H1 (cell line): ENCODE measurements at regions not wholly inside any gene's neighbourhood (a gene's known extent, or its start where the extent isn't known, plus 50 kb on each side); places are given as distances from the start of the nearest gene placed in this dataset.

Experiments used
- CTCF ChIA-PET: fragments of 300-600 bp; sonication (Branson Sonifier 250); formaldehyde crosslinking; loops from one replicate; lab custom pipeline; 2021; ENCODE audit not compliant: partially characterized antibody; lab: Charles Lee
- POLR2A ChIA-PET: fragments of 300-600 bp; sonication (Branson Sonifier 250); formaldehyde crosslinking; loops from one replicate; lab custom pipeline; 2021; ENCODE audit warnings: inconsistent platforms; ENCODE audit not compliant: partially characterized antibody; lab: Charles Lee
- DNase-seq, 2 experiments: peaks; one replicate each; pipeline versions ENCODE4 v3.0.0 to v3.0.0-alpha.2; 2010 to 2022; ENCODE audit warnings: low spot score in 2 of 2, low read depth in 1 of 2, mixed read lengths in 1 of 2
- FAIRE-seq: peaks from 2 replicates; lab custom pipeline; 2011; peaks lifted over from hg19 to GRCh38; lab: Jason Lieb, UNC
- H2AFZ ChIP-seq: 2 replicates; pipeline ENCODE4 v1.8.1; 2012; ENCODE audit warnings: low read length, inconsistent platforms
- H2AK5ac ChIP-seq: 2 replicates; pipeline ENCODE4 v1.6.1; 2013; ENCODE audit warnings: low read depth, low read length
- H2BK120ac ChIP-seq: replicated peaks from 2 replicates; pipeline ENCODE3; 2013; ENCODE audit warnings: low read depth, low read length, inconsistent platforms
- H2BK12ac ChIP-seq: 2 replicates; pipeline ENCODE4 v1.6.1; 2013; ENCODE audit warnings: low read depth, low read length
- H2BK15ac ChIP-seq: 2 replicates; pipeline ENCODE4 v1.6.1; 2013; ENCODE audit warnings: low read length
- H2BK20ac ChIP-seq: 2 replicates; pipeline ENCODE4 v1.6.1; 2013; ENCODE audit warnings: low read length
- H2BK5ac ChIP-seq: 2 replicates; pipeline ENCODE4 v1.6.1; 2013; ENCODE audit warnings: low read depth, low read length
- H3K14ac ChIP-seq: 2 replicates; pipeline ENCODE4 v1.6.1; 2013; ENCODE audit warnings: inconsistent platforms; ENCODE audit not compliant: insufficient read length
- H3K18ac ChIP-seq: 2 replicates; pipeline ENCODE4 v1.6.1; 2013; ENCODE audit warnings: low read length; ENCODE audit errors: extremely low read depth
- H3K23ac ChIP-seq: 2 replicates; pipeline ENCODE4 v1.6.1; 2013; ENCODE audit warnings: inconsistent platforms; ENCODE audit not compliant: insufficient read length
- H3K23me2 ChIP-seq: 2 replicates; pipeline ENCODE4 v1.6.1; 2013; ENCODE audit warnings: low read depth, low read length
- H3K27ac ChIP-seq: 2 replicates; pipeline ENCODE4 v1.6.1; 2011; ENCODE audit warnings: low read depth, low read length, inconsistent platforms
- H3K27me3 ChIP-seq, 4 experiments: replicated peaks in 1 of 4; 1 replicate in 1 of 4; 2 replicates in 3 of 4; pipeline versions ENCODE4 v1.6.1 to v1.8.1; 2011 to 2013; ENCODE audit warnings: low read length in 3 of 4, mild to moderate bottlenecking in 3 of 4, inconsistent platforms in 2 of 4, mixed read lengths in 2 of 4, moderate library complexity in 1 of 4; ENCODE audit not compliant: control insufficient read depth in 3 of 4, insufficient read depth in 3 of 4; ENCODE audit errors: extremely low read depth in 1 of 4
- H3K36me3 ChIP-seq, 4 experiments: 2 replicates each; pipeline versions ENCODE4 v1.6.1 to v1.8.1; 2011 to 2013; ENCODE audit warnings: mild to moderate bottlenecking in 4 of 4, low read length in 3 of 4, moderate library complexity in 2 of 4, control low read depth in 1 of 4, inconsistent platforms in 1 of 4; ENCODE audit not compliant: insufficient read depth in 4 of 4, control insufficient read depth in 2 of 4
- H3K4ac ChIP-seq: replicated peaks from 2 replicates; pipeline ENCODE3; 2013; ENCODE audit warnings: low read length, low read depth, mixed read lengths, inconsistent platforms; ENCODE audit not compliant: insufficient read length
- H3K4me1 ChIP-seq, 4 experiments: replicated peaks in 1 of 4; 1 replicate in 1 of 4; 2 replicates in 3 of 4; pipeline versions ENCODE4 v1.6.1 to v1.8.1; 2011 to 2013; ENCODE audit warnings: low read length in 3 of 4, inconsistent platforms in 2 of 4, mixed read lengths in 1 of 4; ENCODE audit not compliant: insufficient read depth in 4 of 4, control insufficient read depth in 3 of 4
- H3K4me2 ChIP-seq, 2 experiments: 2 replicates each; pipeline versions ENCODE4 v1.6.1 to v1.8.1; 2011 to 2013; ENCODE audit warnings: low read depth in 2 of 2, low read length in 2 of 2, control low read depth in 1 of 2, inconsistent platforms in 1 of 2, mild to moderate bottlenecking in 1 of 2; ENCODE audit not compliant: insufficient read depth in 1 of 2
- H3K4me3 ChIP-seq, 4 experiments: fragments of 200-600, 300-600 bp in 1 of 4; sonication (generic), shearing (Covaris generic), sonication (Bioruptor Twin) in 1 of 4; 2 replicates each; pipeline versions ENCODE4 v1.5.1 to v1.8.1; 2011 to 2016; ENCODE audit warnings: low read length in 4 of 4, low read depth in 3 of 4, control low read depth in 2 of 4, inconsistent platforms in 2 of 4, mild to moderate bottlenecking in 2 of 4, mixed read lengths in 1 of 4, moderate library complexity in 1 of 4; ENCODE audit not compliant: insufficient read depth in 2 of 4; ENCODE audit errors: extremely low read depth in 1 of 4
- H3K56ac ChIP-seq: replicated peaks from 2 replicates; pipeline ENCODE3; 2013; ENCODE audit warnings: low read depth, mild to moderate bottlenecking, mixed read lengths, low read length, inconsistent platforms; ENCODE audit not compliant: insufficient read length
- H3K79me1 ChIP-seq: 2 replicates; pipeline ENCODE4 v1.6.1; 2013; ENCODE audit warnings: low read depth, low read length, control low read depth
- H3K79me2 ChIP-seq, 2 experiments: 2 replicates each; pipeline versions ENCODE4 v1.6.1 to v1.8.1; 2012 to 2013; ENCODE audit warnings: low read length in 2 of 2, mild to moderate bottlenecking in 2 of 2, inconsistent platforms in 1 of 2; ENCODE audit not compliant: insufficient read depth in 2 of 2, control insufficient read depth in 1 of 2
- H3K9ac ChIP-seq, 4 experiments: replicated peaks in 1 of 4; 1 replicate in 1 of 4; 2 replicates in 3 of 4; pipeline versions ENCODE4 v1.6.1 to v1.8.1; 2011 to 2013; ENCODE audit warnings: low read depth in 3 of 4, low read length in 3 of 4, control low read depth in 2 of 4, mild to moderate bottlenecking in 2 of 4, moderate library complexity in 2 of 4, inconsistent platforms in 1 of 4; ENCODE audit errors: extremely low read depth in 1 of 4
- H3K9me3 ChIP-seq, 2 experiments: 2 replicates each; pipeline versions ENCODE4 v1.6.1 to v1.8.1; 2012 to 2013; ENCODE audit warnings: mild to moderate bottlenecking in 2 of 2, moderate library complexity in 2 of 2, control low read depth in 1 of 2, inconsistent platforms in 1 of 2, low read depth in 1 of 2, low read length in 1 of 2, mixed read lengths in 1 of 2; ENCODE audit not compliant: insufficient read depth in 2 of 2
- H4K20me1 ChIP-seq, 2 experiments: replicated peaks in 1 of 2; 2 replicates each; pipeline versions ENCODE3 to v1.8.1; 2011 to 2013; ENCODE audit warnings: inconsistent platforms in 2 of 2, low read length in 2 of 2, mild to moderate bottlenecking in 1 of 2; ENCODE audit not compliant: insufficient read depth in 2 of 2, control insufficient read depth in 1 of 2
- H4K5ac ChIP-seq: 2 replicates; pipeline ENCODE4 v1.6.1; 2013; ENCODE audit warnings: low read length, low read depth, mixed read lengths, inconsistent platforms; ENCODE audit not compliant: insufficient read length
- H4K8ac ChIP-seq: 2 replicates; pipeline ENCODE4 v1.8.0; 2013; ENCODE audit warnings: mild to moderate bottlenecking, moderate library complexity, low read length, inconsistent platforms; ENCODE audit not compliant: insufficient read depth; ENCODE audit errors: extremely low read depth
- H4K91ac ChIP-seq: replicated peaks from 2 replicates; pipeline ENCODE3; 2013; ENCODE audit warnings: low read length, mixed read lengths, inconsistent platforms; ENCODE audit not compliant: insufficient read length
- ASH2L ChIP-seq: fragments of 200-600, 300-600 bp; sonication (generic); IDR thresholded peaks from one replicate; pipeline ENCODE4 v1.7.1; 2017; ENCODE audit warnings: low read length
- CBX5 ChIP-seq: fragments of 300-800, 300-1000 bp; sonication (generic); IDR thresholded peaks from 2 replicates; pipeline ENCODE4 v1.7.1; 2016; ENCODE audit warnings: antibody characterized with exemption, low read length, low read depth
- CHD1 ChIP-seq: IDR thresholded peaks from 2 replicates; pipeline ENCODE4 v1.6.1; 2012; ENCODE audit warnings: low read depth, low read length, improper control_type of control experiment
- CHD2 ChIP-seq: IDR thresholded peaks from 2 replicates; pipeline ENCODE4 v1.6.1; 2012; ENCODE audit warnings: low read length, improper control_type of control experiment
- EGR1 ChIP-seq: IDR thresholded peaks from 2 replicates; pipeline ENCODE4 v1.6.1; 2011; ENCODE audit warnings: low read depth, low read length, borderline replicate concordance
- JUN ChIP-seq: IDR thresholded peaks from 2 replicates; pipeline ENCODE4 v1.6.1; 2011; ENCODE audit warnings: low read depth, mild to moderate bottlenecking, improper control_type of control experiment, low read length
- MAFK ChIP-seq: IDR thresholded peaks from 2 replicates; pipeline ENCODE4 v1.6.1; 2012; ENCODE audit warnings: low read depth, mild to moderate bottlenecking, improper control_type of control experiment, low read length
- NRF1 ChIP-seq: IDR thresholded peaks from 2 replicates; pipeline ENCODE4 v1.6.1; 2011; ENCODE audit warnings: mild to moderate bottlenecking, low read depth, low read length, improper control_type of control experiment
- POU5F1 ChIP-seq: IDR thresholded peaks from 2 replicates; pipeline ENCODE4 v1.6.1; 2011; ENCODE audit warnings: low read depth, mild to moderate bottlenecking, low read length, moderate library complexity
- RNF2 ChIP-seq: fragments of 200-900, 300-1000 bp; sonication (generic); IDR thresholded peaks from 2 replicates; pipeline ENCODE4 v1.7.1; 2016; ENCODE audit warnings: borderline replicate concordance, low read depth, mild to moderate bottlenecking, antibody characterized with exemption, low read length; ENCODE audit not compliant: poor library complexity, severe bottlenecking; ENCODE audit errors: missing control alignments
- SIRT6 ChIP-seq: IDR thresholded peaks from one replicate; pipeline ENCODE4 v1.7.1; 2012; ENCODE audit warnings: low read length, inconsistent platforms
- SIX5 ChIP-seq: IDR thresholded peaks from 2 replicates; pipeline ENCODE4 v1.6.1; 2011; ENCODE audit warnings: mild to moderate bottlenecking, low read depth, low read length
- TBP ChIP-seq: IDR thresholded peaks from 2 replicates; pipeline ENCODE4 v1.6.1; 2011; ENCODE audit warnings: low read depth, low read length, improper control_type of control experiment
- ZNF274 ChIP-seq: IDR thresholded peaks from 2 replicates; pipeline ENCODE4 v1.7.0; 2012; ENCODE audit warnings: low read length, borderline replicate concordance; ENCODE audit errors: extremely low read depth
- WGBS, 2 experiments: shearing (Covaris generic) in 1 of 2; methylation state at CpG; one replicate each; pipeline versions ENCODE4 v1.1.6 to v1.1.7; 2013 to 2015; ENCODE audit warnings: low lambda C conversion rate in 2 of 2, mixed read lengths in 2 of 2, inconsistent platforms in 1 of 2, low coverage in 1 of 2, missing lambda C conversion rate in 1 of 2; ENCODE audit not compliant: insufficient replicate concordance in 2 of 2, insufficient coverage in 1 of 2, insufficient read length in 1 of 2; ENCODE audit errors: extremely low coverage in 1 of 2, missing lambda C conversion rate in 1 of 2; 5-methylcytosine and 5-hydroxymethylcytosine counted together

- ChIA-PET POLR2A (no interaction called here), CTCF (no interaction called here)
- H3K23ac ChIP-seq, result no peak overlapping the region
- H2AFZ ChIP-seq, result no peak overlapping the region
- DNase-seq, result no peak
- H3K4me1 ChIP-seq, result no peaks in the 10 kb centered on the region
- TF ChIP-seq RNF2 (no peak), SIRT6 (no peak), CHD1 (no peak), CHD2 (no peak), SIX5 (no peak), POU5F1 (no peak), ASH2L (no peak), ZNF274 (no peak), TBP (no peak), NRF1 (no peak), JUN (no peak), MAFK (no peak), EGR1 (no peak), CBX5 (no peak)
- no peak overlapping the region for H4K5ac ChIP-seq
- no peak overlapping the region for H3K27ac ChIP-seq
- no peaks in the 10 kb centered on the region for H3K27me3 ChIP-seq
- H3K4me2 ChIP-seq, result no peak overlapping the region
- H2BK12ac ChIP-seq, result no peak overlapping the region; the same call in 1 of the 2 replicates
- no peak for FAIRE-seq
- H3K18ac ChIP-seq, result no peak overlapping the region
- H3K9me3 ChIP-seq, result no peaks in the 10 kb centered on the region
- H3K9ac ChIP-seq, result no peak overlapping the region
- H4K8ac ChIP-seq, result no peak overlapping the region
- no peak overlapping the region for H3K56ac ChIP-seq
- no peak overlapping the region for H2AK5ac ChIP-seq
- H3K79me2 ChIP-seq, result no peaks in the 10 kb centered on the region
- no peak overlapping the region for H3K14ac ChIP-seq
- WGBS, 2 experiments, result 91% methylated on average over 18 of the region's 18 CpGs; no CpG with 5 or more reads in 1 of the 2 experiments
- H2BK20ac ChIP-seq, result no peak overlapping the region
- no peak overlapping the region for H2BK120ac ChIP-seq
- no peak overlapping the region for H2BK5ac ChIP-seq
- no peaks in the 10 kb centered on the region for H4K20me1 ChIP-seq
- H3K4me3 ChIP-seq, result no peak overlapping the region
- H3K23me2 ChIP-seq, result no peaks in the 10 kb centered on the region; the same call in 1 of the 2 replicates
- no peaks in the 10 kb centered on the region for H3K79me1 ChIP-seq
- H3K4ac ChIP-seq, result no peak overlapping the region
- no peaks in the 10 kb centered on the region for H3K36me3 ChIP-seq
- H4K91ac ChIP-seq, result no peak overlapping the region
- H2BK15ac ChIP-seq, result no peak overlapping the region
These were observed 525.2 kb upstream of the GOT2 start for GRCh38 chr16:59259074-59259949.
